GM13977 (cell line): ENCODE measurements at regions not wholly inside any gene's neighbourhood (a gene's known extent, or its start where the extent isn't known, plus 50 kb on each side); places are given as distances from the start of the nearest gene placed in this dataset.

Source experiments
- DNase-seq: peaks from one replicate; pipeline ENCODE4 v3.0.0; 2012; ENCODE audit warnings: low spot score
- in situ Hi-C: fragments of 300-500 bp; cut with MboI; formaldehyde crosslinking; loops from one replicate; pipeline ENCODE4 v1.12.0; 2022; ENCODE audit warnings: low sequenced_read_pairs, low pct_unique_long_range_greater_than_20kb, mixed read lengths, inconsistent platforms; ENCODE audit not compliant: unreplicated experiment
- TF ChIP-seq, protein P1 (sequence below): IDR thresholded peaks from 2 replicates; pipeline ENCODE4 v1.5.1; 2012; ENCODE audit warnings: mild to moderate bottlenecking, control low read depth; ENCODE audit not compliant: insufficient read depth; ENCODE audit errors: extremely low read depth, missing control alignments

DNA sequence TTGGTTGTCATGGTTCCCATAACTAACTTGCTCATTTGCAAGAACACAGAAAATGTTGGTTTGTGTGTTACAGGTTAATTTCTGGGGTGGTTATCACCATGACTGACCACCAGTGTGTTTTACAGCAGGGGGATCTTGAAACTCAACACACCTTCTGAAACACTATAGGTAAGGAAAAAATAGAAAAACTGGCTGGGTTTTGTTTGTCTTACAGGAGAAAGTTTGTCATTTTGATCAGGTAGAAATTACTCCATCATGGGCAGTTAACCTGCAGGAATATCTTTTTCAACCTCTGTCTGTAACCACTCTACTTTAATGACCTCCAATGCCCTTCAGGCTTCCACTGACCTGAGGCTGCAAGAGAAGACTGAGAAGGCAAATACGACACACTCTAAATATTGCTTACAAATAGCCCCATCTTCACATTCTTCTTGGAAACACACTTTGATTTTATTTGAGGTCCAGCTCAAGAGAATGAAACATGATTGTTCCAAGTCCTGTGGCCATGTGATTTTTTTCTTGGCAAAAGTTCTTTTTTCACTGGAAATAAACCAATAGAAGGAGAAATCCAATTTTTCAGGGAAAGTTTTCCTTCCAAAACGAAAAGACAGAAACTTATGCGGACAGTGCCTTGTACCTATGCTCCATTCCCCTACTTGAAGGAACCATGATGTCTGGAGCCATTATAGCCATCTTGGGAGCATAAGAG is 428.7 kb upstream of the SALL1 start:
- TF ChIP-seq, protein P1, sequence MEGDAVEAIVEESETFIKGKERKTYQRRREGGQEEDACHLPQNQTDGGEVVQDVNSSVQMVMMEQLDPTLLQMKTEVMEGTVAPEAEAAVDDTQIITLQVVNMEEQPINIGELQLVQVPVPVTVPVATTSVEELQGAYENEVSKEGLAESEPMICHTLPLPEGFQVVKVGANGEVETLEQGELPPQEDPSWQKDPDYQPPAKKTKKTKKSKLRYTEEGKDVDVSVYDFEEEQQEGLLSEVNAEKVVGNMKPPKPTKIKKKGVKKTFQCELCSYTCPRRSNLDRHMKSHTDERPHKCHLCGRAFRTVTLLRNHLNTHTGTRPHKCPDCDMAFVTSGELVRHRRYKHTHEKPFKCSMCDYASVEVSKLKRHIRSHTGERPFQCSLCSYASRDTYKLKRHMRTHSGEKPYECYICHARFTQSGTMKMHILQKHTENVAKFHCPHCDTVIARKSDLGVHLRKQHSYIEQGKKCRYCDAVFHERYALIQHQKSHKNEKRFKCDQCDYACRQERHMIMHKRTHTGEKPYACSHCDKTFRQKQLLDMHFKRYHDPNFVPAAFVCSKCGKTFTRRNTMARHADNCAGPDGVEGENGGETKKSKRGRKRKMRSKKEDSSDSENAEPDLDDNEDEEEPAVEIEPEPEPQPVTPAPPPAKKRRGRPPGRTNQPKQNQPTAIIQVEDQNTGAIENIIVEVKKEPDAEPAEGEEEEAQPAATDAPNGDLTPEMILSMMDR = no peak
- no peak for DNase-seq
- in situ Hi-C loops = no loop called here

DNA sequence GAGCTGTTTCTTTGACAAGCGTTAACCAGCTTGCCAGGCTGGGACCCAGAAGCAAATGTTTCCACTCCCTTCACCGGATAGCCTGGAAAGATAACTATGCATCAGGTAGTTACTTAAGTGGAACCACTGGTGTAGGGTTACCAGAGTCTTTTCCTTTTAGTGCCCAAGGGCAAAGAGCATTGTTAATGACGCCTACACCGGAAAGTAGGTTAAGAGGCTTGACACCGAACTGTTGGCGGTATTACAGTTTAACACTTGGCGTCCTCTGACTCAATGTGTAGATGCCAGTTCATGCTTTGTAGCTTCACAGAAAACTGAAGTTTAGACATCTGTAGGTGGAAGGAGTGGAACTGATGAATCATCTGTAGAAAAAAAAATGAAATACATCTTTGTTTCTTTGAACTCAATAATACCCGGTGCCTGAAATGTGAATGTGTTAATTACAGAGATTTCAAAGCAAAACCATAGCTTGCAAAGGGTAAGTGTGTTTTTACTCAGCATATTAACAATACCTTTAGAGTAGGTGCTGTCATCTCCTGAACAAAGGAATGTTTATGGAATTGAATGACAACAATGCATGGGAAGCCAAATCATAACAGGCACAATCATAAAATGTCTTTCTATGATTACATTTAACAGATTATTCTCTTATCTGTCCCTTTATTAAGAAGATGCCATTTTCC is 426.7 kb upstream of the SALL1 start:
- no peak for DNase-seq
- TF ChIP-seq, protein P1 = no peak
- in situ Hi-C loops = no loop called here

DNA sequence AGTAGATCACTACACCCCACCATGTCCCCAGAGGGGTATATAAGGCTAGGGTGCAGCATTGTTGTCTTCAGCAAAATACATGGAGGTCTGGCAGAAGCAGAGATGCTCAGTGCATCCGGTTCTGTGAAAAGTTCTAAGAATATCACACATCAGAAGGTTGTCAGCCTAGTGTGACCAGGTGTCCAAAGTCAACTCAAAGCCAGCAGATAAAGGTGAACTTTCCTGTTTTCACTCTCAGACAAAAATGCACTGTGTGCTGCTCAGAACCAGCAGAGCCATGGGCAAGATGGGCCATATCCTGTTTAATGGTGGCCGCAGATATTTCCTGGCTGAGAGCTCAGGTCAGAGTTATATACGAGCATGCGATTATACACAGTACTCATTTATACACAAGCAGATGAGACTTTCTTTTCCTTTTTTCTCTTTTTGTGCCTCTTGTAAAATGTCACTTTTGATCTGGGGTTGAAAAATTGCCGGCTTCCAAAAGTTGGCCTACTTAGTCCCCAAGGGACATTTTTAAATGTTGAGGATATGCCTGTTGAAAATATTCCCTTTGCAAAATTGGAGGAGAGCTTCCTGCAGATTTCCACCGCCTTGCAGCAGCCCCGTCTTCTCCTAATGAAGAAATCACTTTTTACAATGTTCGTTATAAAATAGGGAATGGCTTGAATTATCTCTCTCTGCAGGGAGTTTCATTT is 425.6 kb upstream of the SALL1 start:
- in situ Hi-C loops = no loop called here
- no peak for DNase-seq
- TF ChIP-seq, protein P1 = no peak

DNA sequence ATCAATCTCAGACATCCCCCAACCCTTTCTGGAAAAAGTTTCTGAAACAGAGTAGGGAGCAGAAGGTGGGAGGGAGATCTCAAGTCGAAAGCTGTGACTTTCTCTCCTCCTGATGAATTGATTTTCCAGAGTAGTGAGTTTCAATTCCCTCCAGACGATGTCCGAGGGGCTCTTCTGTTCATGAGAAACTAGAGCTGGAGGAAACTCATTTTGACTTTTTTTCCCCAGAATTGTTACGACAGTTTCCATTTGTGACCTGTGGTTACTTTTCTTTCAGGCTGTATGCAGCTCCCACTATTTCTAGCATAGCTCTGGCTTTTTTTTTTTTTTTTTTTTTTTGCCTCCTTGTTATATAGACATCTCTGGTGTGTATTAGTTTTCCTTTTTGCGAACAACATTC is 422.1 kb upstream of the SALL1 start:
- TF ChIP-seq, protein P1 = no peak
- in situ Hi-C loops = no loop called here
- DNase-seq = no peak

DNA sequence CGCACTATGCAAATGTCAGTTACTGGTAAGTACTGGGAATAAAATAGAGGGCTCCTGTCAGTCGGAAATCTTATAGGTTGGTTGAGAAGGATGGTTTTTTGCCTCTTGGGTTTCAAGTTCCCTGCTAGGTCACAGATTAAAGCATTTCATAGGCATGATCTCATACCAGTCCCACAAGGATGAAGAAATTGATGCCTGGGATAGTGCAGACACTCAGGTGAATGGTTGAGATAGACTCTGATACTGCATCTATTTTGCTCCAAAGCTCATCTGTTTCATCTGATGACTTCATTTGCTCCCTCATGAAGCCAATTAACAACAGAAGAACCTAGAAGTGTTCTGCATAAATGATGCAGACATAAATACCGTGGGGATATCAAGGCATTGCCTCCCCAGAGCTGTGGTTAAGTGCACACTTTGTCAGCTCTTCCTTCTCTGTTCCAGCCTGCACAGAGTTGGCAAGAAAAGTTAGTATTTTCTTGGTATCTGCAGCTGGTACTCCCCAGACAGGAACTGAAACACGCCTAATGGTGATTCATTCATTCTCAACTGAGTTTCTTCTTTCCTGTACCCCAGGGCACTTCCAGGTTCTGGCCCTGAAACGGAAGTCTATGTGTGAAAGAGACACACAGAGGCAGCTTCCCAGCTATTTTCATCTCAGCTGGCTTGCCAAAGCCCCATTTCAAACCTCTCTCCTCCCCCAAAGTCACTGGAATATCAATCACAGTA is 418.3 kb upstream of the SALL1 start:
- in situ Hi-C loops = no loop called here
- no peak for DNase-seq
- TF ChIP-seq, protein P1 = no peak

DNA sequence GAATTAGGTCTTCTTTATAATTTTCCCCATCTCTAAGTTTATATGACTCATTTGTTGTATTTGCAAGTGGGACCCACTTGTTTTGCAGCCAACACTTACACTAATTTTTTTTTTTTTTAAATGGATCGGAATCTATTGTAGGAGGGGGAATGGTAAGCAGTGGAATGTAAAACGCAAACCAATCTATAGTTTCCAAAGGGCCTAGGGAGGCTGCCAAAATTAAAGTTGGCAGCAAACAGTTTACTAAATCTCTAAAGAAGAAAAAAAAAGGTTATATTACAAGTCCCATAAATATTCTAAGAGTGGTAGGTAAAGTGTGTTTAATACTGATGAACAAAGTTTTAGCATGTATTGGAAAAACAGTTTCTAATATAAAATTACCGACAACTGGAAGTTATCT is 416.8 kb upstream of the SALL1 start:
- DNase-seq = no peak
- TF ChIP-seq, protein P1 = no peak
- in situ Hi-C loops = no loop called here
